GM21390 (cell line): ENCODE measurements at regions not wholly inside any gene's neighbourhood (a gene's known extent, or its start where the extent isn't known, plus 50 kb on each side); places are given as distances from the start of the nearest gene placed in this dataset.
"Not testable (repeated sequence)": the region's sequence is repeated elsewhere in the genome, so short reads cannot be mapped to it uniquely, and the experiment has no call there.

Experiments used
- ATAC-seq: cut with Tn5 transposase; IDR thresholded peaks from one replicate; pipeline ENCODE4 v1.9.1; 2021; ENCODE audit not compliant: unreplicated experiment

- no peak for ATAC-seq
These were observed 593.0 kb downstream of the FRK start for GRCh38 chr6:115467726-115468125.

- no peak for ATAC-seq
These were observed 599.8 kb downstream of the FRK start for GRCh38 chr6:115460913-115461312.

DNA sequence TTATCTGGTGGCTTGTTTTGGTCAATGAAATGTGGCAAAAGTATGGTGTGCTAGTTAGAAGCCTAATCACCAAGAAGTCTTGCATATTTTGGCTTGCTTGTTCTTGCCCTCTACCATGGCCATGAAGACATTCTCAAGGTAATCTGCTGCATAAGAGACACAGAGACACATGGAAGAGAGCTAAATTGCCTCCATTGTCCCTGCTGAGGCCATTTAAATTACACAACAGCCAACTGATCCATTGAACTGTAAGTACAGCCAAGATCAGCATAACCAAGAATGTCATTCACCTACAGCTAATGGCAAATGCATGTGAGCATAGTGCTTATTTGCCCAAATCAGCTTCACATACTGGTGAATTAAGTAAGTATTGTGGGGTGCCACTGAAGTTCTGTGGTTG, 603.8 kb downstream of the FRK start:
- no peak for ATAC-seq

DNA sequence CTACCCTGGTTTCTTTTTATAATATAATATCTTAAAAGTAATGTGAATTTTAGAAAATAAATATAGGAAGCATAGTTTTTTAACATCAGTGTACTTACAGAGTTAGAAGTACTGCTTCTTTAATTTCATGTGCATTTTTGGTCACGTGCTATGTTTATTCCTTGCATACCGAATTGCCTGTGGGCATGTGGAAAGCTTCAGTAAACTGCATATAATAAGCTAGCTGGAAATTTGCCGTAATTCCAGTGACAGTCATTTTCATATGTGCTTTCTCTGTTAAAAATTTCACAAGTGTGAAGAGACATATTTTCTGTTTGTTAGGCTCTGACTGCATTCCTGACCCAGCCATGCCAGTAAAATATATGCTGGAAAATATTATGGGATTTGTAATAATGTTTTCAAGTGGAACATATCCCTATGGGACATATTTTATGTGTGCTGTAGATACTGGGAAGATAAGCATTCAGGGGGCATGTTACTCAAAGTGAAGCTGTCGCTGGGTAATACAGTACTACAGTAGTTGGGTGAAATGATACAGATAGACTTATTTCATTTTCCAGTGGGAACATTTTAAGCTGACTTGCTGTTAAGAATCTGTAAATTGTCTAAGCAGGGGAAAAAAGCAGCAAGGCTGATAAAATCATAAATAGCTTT, 616.7 kb downstream of the FRK start:
- ATAC-seq = no peak

DNA sequence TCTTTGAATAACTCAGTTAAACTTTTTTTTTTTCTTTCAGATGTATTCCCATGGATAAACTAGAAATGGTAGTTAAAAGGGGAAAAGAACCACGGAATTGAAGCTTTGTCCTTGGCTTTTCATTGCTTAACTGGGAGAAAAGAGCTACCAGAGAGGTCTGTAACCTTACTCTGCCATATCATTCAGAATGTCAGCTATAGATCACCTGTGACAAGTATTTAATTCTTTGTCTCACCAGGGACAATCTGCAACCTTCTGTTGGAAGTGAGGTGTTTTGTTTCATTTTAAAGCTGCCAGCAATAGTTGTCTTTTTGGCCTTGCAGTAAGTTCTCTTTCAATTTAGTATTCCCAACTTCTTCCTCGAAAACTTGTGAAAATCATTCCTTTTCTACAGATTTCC, 618.4 kb downstream of the FRK start:
- no peak for ATAC-seq

- ATAC-seq = no peak
These were observed 619.0 kb downstream of the FRK start for GRCh38 chr6:115441651-115442050.

DNA sequence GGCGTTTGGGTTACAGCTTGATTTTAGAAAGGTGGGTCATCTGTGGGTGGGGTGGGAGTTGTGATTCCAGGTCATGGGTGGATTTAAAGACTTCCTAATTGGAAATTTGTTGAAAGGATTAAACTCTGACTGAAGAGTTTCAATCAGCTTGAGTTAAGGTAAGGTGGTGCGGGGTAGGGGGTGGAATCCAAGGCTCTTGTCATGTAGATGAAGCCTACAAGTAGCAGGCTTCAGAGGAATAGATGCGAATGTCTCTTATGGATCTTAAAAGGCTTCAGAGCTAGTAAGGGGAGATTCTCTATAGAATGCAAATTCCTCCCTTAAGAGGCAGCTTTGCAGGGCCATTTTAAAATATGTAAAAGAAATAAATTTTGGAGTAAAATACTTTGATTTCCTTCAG, 645.3 kb downstream of the FRK start:
- ATAC-seq = no peak

DNA sequence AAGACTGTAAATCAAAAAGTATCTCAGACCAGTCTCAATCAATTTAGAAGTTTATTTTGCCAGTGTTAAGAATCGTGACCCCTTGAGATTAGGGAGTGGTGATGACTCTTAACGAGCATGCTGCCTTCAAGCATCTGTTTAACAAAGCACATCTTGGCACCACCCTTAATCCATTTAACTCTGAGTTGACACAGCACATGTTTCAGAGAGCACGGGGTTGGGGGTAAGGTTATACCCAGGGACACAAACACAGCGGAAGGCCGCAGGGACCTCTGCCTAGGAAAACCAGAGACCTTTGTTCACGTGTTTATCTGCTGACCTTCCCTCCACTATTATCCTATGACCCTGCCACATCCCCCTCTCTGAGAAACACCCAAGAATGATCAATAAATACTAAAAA, 645.8 kb downstream of the FRK start:
- not testable (repeated sequence) for ATAC-seq

GRCh38 chr6:115411756-115412155, 648.9 kb downstream of the FRK start:
- no peak for ATAC-seq

DNA sequence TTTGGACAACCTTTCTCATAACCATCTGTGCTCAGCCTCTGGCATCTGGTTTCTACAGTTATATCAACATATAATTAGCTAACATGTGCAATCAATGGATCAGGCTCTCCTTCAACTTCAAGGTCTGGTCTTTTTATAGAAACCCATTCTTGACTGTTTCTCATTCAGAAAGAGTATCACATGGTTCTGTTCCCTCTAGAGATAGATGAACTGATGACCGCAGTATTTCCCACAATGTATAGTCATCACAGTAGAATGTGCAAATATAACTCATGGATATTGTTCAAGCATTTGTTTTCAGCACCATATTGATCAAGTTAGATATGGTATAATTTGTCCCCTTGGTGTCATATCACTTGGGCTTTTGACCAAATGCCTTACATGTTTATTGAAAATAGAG, 656.2 kb downstream of the FRK start:
- ATAC-seq = no peak

DNA sequence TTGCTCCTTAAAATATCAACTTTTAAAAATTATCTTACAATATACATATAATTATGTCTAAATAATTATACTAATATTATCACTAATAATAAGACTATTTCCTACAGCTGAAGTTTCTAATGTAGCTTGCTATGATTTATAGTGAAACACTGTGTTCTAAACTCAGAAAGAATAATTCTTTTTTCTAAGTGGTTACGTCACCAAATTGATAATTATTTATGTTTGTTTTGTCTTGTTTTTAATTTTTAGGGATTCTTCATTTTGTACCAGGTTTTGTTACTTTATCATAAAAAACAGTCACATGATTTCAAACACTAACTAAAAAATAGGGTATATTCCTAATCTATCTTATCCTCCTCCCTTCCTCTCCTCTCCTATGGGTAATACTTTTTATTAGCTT, 662.1 kb downstream of the FRK start:
- no peak for ATAC-seq

GRCh38 chr6:115396112-115396906, 664.4 kb downstream of the FRK start:
- ATAC-seq = no peak

DNA sequence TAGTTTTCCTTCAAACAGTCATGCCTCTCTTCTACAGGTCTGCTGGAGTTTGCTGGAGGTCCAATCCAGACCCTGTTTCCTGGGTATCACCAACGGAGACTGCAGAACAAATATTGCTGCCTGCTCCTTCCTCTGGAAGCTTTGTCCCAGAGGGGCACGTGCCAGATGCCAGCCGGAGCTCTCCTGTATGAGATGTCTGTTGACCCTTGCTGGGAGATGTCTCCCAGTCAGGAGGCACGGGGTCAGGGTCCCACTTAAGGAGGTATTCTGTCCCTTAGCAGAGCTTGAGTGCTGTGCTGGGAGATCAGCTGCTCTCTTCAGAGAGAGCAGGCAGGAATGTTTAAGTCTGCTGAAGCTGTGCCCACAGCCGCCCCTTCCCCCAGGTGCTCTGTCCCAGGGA, 666.9 kb downstream of the FRK start:
- no peak for ATAC-seq

DNA sequence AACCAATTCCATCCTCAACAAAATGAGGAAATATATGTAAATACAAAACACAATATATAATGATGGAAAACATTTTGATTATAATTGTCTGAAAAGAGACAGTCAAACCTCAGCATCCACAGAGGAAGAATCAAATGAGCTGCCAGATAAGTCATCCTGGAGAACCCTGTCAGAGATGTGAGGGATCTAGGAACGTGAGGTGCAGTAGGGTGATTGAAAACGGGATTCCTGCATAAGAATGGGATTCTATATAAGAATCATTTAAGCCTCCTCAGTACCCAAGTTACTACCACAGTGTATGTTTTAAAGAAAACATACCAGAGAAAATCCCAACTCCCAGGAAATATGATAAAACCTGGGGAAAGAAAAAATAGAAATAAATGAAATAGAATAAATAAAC, 690.5 kb downstream of the FRK start:
- ATAC-seq = no peak

DNA sequence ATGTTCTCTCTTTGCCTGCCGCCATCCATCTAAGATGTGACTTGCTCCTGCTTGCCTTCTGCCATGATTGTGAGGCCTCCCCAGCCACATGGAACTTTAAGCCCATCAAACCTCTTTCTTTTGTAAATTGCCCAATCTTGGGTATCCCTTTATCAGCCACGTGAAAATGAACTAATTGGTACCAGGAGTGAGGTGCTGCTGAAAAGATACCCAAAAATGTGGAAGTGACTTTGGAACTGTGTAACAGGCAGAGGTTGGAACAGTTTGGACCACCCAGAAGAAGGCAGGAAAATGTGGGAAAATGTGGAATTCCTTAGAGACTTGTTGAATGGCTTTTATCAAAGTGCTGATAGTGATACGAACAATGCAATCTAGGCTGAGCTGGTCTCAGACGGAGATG, 694.9 kb downstream of the FRK start:
- no peak for ATAC-seq

DNA sequence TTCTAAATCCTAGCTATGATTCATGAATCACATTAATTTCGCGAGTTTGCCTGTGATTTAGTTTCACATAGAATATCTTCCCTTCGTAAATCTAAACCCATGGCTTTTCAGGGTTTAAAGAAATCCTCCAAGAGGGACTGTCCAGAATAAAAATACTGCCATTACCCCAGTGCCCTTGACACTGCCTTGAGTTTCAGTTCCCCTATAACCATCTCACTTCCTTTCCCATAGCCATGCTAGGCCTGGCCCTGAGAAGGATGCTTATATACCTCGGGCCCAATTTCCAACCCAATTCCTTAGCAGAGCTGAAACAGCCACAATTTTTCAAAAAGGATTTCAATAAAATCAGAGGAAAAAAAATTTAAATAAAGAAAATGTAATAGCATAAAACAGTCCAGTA, 697.3 kb downstream of the FRK start:
- peak; percentile 90 for ATAC-seq

DNA sequence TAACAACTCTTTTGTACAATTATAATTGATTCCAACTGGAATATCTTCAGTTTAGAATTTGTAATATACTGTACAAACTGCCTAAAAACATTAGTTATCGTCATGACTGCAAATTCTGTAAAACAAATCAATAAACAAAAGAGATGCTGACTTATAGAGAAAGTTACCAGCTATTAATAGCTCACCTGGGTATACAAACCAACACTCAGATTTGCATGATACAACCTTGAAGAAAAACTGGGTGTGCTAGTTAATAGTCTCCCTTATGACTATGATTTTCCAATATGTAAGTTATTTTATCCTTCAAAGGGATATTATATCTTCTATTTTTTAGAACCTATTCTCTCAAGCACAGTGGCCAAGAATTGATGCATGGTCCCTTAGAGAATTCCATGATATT, 698.5 kb downstream of the FRK start:
- no peak for ATAC-seq

GRCh38 chr6:115360602-115361325, 699.9 kb downstream of the FRK start:
- no peak for ATAC-seq

- no peak for ATAC-seq
These were observed 702.1 kb downstream of the FRK start for GRCh38 chr6:115358616-115359015.

DNA sequence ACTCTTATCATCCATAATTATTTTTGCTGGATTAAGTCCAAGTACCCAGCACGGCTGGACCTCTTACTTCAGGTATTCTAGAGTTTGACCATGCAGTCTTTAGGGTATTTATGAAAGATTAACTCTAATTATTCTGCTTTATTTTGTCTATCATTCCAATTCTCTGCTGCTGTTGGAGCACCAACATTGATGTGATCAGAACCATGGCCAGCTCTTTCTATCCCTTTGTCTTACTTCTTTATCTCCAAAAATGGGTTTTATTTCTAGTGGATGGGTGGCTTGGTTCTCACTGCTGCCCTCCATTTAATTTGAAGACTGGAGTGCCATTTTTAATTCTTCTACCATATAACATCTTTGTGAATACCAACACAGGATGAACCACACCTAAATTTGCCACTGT, 704.3 kb downstream of the FRK start:
- no peak for ATAC-seq

DNA sequence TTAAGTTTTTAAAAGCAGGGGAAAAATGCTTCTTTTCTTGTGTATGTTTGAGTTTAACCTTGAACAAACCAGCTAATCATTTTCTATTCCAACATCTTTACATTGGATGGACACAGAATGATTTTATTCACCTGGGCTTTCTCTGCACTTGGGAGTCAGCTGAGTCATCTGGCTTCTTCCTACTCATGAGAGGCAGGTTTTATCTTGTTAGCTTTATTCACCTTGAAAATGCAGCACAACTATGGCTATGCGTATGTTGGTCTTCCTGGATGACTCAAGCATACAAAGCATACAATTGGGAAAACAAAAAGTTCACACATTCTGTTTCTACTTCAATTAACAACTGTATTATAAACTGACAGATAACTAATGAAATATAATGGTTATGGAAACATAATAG, 737.7 kb downstream of the FRK start:
- no peak for ATAC-seq

GRCh38 chr6:115319823-115320222, 740.9 kb downstream of the FRK start:
- no peak for ATAC-seq
